SKM-1 treated with dmso at 0.1 percent for 144 hours (cell line): ENCODE measurements at regions not wholly inside any gene's neighbourhood (a gene's known extent, or its start where the extent isn't known, plus 50 kb on each side); places are given as distances from the start of the nearest gene placed in this dataset.
"Not testable (repeated sequence)": the region's sequence is repeated elsewhere in the genome, so short reads cannot be mapped to it uniquely, and the experiment has no call there.

ENCODE experiments used
- DNase-seq: peaks from one replicate; lab custom pipeline; 2025; ENCODE audit not compliant: unreplicated experiment; lab: John Stamatoyannopoulos, UW

DNA sequence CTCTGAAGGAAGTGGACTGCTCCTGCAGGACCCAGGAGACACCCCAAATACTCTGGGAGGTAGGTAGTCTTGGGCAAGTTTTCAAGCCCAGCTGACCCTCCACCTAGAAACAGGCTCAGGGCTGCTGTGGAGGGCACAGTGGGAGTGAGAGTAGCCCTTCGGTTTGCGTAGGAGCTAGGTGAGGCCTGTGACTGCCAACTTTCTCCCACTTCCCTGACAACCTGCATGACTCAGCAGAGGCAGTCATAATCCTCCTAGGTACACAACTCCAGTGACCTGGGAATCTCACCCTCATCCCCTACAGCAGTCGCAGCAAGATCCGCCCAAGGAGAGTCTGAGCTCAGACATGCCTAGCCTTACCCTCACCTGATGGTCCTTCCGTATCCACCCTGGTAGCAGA, 439.1 kb downstream of the CNTNAP4 start:
- DNase-seq: not testable (repeated sequence)

GRCh38 chr16:76724181-76724580, 447.0 kb downstream of the CNTNAP4 start:
- DNase-seq: no peak

DNA sequence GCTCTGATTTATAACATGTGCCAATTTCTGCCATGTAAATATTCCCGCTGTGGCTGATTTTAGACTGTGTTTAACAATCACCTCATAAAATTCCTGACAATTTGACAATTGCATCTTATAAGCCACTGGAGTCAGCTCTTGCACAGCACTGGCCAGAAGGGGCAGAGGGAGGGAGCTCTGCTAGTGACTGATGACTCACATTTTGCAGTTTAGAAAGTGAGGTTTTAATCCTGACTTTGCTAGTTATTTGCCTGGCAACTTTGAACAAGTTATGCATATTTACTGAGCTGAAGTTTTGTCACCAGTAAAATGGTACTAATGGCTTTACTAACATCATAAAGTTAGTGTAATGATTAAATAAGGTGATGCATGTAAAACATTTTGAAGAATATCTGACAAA, 452.3 kb downstream of the CNTNAP4 start:
- DNase-seq: no peak

- DNase-seq: no peak
These were observed 455.7 kb downstream of the CNTNAP4 start for GRCh38 chr16:76732894-76733293.

DNA sequence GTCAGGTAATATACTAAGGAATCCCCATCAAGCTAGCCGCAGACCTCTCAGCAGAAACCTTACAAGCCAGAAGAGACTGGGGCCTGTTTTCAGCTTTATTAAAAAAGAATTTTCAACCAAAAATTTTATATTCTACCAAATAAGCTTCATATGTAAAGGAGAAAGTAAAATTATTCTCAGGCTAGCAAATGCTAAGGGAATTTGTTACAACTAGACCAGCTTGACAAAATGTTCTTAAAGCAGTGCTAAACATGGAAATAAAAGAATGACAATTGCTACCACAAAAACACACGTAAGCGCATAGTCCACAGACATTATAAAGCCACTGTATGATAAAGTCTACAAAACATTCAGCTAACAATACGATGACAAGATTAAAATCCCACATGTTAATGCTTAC, 449.4 kb upstream of the MON1B start:
- no peak for DNase-seq

DNA sequence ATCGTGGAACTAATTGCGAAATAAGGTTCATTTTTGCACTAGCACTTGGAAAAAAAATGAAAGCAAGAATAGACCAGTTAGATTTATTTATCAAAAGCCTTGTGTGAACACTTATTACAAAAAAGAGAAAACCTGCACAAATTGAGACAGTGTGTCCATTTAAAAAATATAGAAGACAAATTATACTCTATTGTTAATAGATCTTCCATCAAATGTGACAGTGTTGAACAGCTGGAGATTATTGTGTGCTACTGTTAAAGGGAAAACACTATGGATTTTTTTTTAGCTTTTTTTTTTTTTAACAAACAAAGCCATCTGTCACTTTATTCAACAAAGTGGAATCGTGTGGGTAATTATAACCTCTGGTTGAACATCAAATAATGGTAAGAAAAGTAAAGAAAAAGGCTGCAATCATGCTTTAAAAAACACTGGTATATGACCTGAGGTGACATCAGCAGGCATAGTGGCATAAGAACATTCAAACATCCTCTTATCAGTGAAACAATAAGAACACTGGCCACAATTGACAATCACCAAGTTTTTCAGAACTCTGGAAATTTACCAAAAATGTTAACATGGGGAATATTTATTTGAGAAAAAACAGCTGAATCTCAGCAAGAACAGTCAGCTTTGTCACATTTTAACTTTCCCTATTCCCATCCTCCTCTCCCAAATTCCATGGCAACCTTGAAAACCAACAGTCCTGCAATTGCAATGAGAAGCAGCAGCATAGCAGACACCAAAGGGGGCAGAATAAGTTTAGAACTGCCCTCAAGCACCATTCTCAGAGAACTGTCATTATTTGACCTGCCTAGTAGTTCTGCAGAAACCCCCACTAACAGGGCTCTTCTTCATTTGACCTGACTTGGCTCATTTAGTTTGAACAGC, 442.3 kb upstream of the MON1B start:
- DNase-seq: no peak

DNA sequence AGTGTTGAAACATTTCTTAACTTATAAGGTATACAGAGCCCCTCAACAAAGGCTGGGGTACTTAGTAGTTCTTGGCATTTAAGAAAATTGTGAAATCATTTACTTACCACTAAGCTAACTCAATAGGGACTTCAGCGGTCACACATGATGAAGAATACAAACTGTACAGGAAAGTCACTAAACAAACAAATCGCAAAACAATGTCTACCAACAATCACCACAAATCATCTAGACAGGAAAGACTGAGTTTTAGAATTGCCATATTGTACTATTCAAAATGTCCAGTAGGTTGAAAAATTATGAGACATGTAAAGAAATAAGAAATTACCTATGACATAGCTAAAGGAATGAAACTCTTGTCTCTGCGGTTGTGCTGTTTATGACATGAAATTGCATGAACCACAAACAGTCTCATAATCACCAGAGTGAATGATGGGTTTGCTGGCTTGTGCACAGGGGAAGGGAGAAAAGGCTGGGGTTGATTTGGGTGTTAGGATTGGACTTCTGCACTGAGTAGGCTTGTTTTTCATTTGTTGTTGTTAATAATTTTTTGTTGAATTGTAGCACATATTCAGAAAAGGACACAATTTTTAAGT, 441.1 kb upstream of the MON1B start:
- DNase-seq: no peak

- DNase-seq: no peak
These were observed 435.5 kb upstream of the MON1B start for GRCh38 chr16:76755496-76755895.

DNA sequence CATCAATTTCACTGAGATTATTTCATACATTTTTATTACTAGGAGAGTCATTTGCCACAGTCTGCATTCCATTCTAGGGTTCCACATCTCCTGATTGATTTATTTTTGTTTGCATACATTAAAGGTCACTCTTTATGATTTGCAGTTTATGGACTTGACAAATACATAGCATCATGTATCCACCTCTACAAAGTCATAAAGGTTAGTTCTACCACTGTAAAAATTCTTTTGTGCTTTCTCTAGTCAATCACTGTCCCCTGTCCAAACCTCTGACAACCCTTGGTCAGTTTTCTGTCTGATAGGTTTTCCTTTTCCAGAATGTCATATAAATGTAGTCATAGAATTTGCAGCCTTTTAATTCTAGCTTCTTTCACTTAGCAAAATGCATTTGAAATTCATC, 434.6 kb upstream of the MON1B start:
- DNase-seq: no peak

GRCh38 chr16:76756951-76757350, 434.0 kb upstream of the MON1B start:
- DNase-seq: no peak

- DNase-seq: no peak
These were observed 424.5 kb upstream of the MON1B start for GRCh38 chr16:76766538-76766937.

DNA sequence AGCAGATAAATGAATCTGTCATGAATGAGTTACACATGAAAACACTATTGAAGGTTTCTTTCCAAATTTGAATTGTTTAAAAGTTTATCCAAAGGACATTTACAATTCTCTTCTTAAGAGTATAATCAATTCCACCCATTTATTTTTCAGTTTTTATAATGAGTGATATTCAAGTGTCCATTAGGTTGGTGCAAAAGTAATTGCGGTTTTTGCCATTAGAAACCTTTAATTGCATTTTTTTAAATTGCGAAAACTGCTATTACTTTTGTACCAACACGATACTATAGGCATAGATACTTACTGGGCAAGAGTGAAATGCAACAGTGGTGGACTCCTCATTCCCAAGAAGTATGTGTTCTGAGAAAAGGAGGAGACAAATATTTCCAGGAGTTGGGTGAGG, 422.7 kb upstream of the MON1B start:
- no peak for DNase-seq

GRCh38 chr16:76768948-76769347, 422.0 kb upstream of the MON1B start:
- DNase-seq: no peak

DNA sequence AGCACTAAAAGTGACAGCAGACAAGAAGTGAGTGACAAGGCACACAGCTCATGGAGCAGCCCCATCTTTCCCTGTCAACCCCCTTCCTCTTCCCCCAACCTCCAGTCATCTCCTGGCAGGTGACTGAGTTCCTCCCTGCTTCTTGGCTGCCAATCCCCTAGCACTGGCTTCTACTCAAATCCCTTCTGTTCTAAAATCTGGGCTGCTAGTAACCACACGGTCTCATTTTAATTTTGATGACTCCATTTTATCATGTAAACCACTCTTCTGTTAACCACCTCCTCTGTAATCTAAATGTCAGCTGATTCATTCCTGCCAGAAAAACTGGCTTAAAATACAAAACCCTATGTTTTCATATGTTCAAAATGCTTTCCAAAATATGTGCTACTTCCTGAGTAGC, 419.8 kb upstream of the MON1B start:
- no peak for DNase-seq

DNA sequence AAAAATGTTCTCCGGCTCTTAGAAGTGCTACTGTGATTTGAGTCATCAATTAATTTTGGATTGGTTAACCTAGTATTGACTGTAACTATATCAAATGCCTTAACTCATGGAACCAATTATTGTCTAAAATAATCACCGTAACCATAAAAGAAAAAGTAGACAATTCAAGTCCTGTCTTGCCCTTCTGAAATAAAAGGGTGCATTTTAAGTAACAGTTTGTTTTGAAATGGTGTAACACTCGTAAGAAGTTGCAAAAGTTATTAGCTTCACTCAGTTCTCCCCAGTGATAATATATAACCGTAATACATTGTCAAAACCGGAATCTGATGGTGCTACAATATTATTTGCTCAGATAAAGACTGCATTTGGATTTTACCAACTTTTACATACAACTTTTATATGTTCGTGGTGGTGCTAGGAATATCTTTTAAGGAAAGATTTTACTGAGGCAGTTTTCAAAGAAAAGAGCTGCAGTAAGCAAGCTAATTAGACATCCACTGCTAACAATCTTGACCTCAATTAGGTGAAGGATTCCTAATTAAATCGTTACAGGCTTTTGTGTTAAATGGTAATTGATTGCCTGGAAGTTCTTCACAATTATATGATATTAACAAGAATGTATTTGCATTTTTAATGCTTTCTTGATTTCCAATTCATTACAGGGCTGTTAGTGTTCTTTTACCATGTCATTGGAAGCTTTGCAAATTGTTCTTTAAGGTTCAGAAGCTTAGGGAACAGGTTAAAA, 413.1 kb upstream of the MON1B start:
- DNase-seq: no peak

GRCh38 chr16:76780556-76780955, 410.4 kb upstream of the MON1B start:
- DNase-seq: peak; percentile 13

DNA sequence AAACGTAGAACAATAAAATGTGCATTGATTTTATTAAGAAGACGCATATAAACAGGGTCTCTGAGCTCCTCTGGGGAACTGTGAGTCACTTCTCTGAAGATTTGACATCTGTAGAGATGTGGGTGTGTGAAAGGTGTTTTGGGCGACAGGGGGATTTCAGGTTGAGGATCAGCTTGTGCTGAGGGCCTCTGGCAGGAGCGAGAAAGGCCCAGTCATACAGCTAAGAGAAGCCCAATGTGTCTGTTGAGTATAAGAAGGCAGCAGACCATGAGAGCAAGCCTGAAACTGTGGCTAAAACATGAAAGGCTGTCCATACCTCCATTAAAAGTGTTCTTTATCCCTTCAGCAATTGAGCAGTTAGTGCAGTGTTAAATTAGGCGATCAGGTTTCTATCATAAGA, 406.5 kb upstream of the MON1B start:
- no peak for DNase-seq

DNA sequence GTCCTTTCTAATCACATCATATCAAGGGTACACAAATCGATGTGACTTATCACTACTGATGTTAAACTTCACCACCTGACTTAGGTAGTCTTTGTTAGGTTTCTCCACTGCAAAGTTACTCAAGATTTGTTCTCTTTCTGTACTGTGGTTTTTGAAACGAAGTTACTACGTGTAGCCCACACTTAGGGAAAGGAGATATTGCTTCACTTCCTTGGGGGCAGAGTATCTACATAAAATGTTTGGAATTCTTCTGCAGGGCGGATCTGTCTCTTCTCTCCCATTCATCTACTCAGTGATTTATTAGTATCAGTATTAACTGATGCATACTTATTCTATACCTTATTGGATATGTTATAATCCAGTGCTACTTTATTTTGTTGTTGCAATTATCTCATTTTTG, 403.6 kb upstream of the MON1B start:
- DNase-seq: no peak

DNA sequence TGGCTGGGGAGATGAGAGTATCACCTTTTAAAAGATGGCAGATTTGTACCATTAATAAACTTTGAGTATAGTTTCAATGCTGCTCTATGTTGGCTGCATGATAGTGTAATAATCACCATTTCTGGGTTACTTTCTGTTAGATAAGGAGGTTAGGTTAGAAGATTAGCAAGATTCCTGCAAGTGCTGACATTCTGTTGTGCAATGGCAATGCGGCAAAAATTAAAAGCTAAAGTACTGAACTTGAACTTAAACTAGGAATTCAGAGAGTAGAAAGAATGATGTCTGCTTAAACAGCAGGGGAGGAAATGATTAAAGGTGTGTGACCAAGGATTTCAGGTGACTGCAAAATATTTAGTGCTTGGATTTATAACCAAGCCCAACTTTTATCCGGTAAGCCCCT, 399.8 kb upstream of the MON1B start:
- no peak for DNase-seq

GRCh38 chr16:76796416-76796815, 394.6 kb upstream of the MON1B start:
- DNase-seq: no peak

GRCh38 chr16:76796978-76797377, 394.0 kb upstream of the MON1B start:
- no peak for DNase-seq

DNA sequence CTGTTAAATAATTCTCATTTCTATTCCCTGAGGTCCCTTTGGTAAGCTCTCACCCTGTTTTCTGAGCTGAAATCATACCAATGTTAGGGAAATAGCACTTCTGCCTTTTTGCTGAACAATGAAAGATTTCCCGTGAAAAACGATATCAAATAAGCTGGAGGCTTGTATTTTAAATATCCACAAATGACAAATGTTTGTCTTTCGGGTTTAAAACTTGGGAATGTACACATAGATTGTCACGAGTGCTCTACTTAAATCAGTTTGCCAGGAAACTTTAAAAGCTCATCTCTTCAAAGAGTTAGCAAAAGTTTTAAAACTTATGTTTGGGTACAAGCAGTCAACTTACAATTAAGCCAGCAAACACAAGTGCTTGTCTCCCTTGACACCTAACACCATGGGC, 393.5 kb upstream of the MON1B start:
- no peak for DNase-seq
